Adipocyte (in vitro differentiated cells): ENCODE measurements at regions not wholly inside any gene's neighbourhood (a gene's known extent, or its start where the extent isn't known, plus 50 kb on each side); places are given as distances from the start of the nearest gene placed in this dataset.

Experiments used
- DNase-seq: peaks from one replicate; pipeline ENCODE4 v3.0.0-alpha.2; 2015; ENCODE audit warnings: low read depth
- H3K27me3 ChIP-seq: replicated peaks from 2 replicates; pipeline ENCODE4 v1.7.0; 2013; ENCODE audit warnings: mild to moderate bottlenecking, low read length, moderate library complexity; ENCODE audit not compliant: control insufficient read depth, insufficient read depth
- H3K36me3 ChIP-seq: 2 replicates; pipeline ENCODE4 v1.7.0; 2013; ENCODE audit warnings: low read length, mild to moderate bottlenecking, moderate library complexity; ENCODE audit not compliant: control insufficient read depth, insufficient read depth, severe bottlenecking
- H3K4me1 ChIP-seq: 2 replicates; pipeline ENCODE4 v1.7.0; 2013; ENCODE audit warnings: mild to moderate bottlenecking, low read length, moderate library complexity; ENCODE audit not compliant: control insufficient read depth, insufficient read depth
- H3K4me3 ChIP-seq: 2 replicates; pipeline ENCODE4 v1.7.0; 2013; ENCODE audit warnings: mild to moderate bottlenecking, low read length, moderate library complexity
- H3K9ac ChIP-seq: 2 replicates; pipeline ENCODE4 v1.7.0; 2013; ENCODE audit warnings: mild to moderate bottlenecking, low read length, moderate library complexity
- H3K9me3 ChIP-seq: 2 replicates; pipeline ENCODE4 v1.7.0; 2013; ENCODE audit warnings: mild to moderate bottlenecking, low read length, moderate library complexity; ENCODE audit not compliant: control insufficient read depth

GRCh38 chr2:8547284-8548064 lies 134.4 kb upstream of the ID2 start:
- Histone ChIP-seq H3K27me3 (no peaks in the 10 kb centered on the region), H3K9ac (no peak overlapping the region), H3K36me3 (no peaks in the 10 kb centered on the region), H3K4me3 (no peak overlapping the region), H3K9me3 (no peaks in the 10 kb centered on the region), H3K4me1 (peaks cover 24% of the 10 kb centered on the region)
- no peak for DNase-seq

DNA sequence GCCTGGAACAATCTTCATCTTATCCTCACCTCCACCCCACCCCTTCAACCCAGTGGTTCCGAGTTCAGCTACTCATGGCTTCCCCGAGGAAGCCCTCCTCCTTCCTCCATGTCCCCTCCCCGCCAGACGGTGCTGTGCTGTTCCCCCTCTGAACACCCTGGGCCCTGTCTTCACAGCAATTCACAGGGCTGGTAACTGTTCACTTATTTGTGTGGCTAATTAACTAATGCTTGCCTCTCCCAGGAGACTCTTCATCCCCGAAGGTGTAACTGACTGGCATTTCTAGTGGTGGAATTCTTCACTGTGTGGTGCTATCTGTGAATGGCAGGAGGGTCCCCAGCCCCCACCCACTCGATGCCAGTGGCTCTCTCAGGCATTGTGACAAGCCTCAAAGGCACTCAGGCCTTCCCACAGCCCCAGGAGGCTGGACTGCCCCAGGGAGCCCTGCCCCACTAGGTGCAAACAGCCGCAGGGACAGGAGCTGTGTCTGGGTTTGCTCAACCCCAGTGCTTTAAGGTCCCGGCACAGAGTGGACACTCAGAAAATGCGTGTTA lies 133.7 kb upstream of the ID2 start:
- no peak for DNase-seq
- no peak overlapping the region for H3K4me3 ChIP-seq
- no peak overlapping the region for H3K9ac ChIP-seq
- H3K27me3 ChIP-seq, result no peaks in the 10 kb centered on the region
- no peaks in the 10 kb centered on the region for H3K36me3 ChIP-seq
- H3K9me3 ChIP-seq, result no peaks in the 10 kb centered on the region
- peaks cover 18% of the 10 kb centered on the region for H3K4me1 ChIP-seq

DNA sequence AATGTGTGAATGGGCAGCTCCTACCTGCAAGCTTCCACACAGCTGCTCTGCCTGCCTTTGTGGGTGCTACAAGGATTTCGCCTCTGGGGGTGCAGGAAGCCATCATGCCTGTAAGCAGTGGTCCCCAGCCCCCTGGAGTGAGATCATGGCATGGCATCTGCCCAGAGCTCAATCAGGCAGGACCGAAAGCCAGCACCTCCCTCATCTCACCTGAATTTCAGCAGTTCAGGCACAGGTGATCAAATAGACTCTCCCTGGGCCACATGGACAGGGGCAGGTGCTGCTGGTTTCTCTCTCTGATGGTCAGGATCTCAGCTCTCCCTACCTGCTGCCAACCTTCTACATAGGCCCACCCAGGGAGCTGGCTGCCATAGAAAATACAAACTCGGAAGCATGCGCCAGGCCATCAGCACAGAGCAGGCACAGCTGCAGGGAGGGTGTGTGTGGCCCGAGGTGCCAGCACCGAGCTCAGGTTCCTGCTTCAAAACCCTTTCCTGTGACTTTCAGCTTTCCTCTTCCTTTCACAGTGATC lies 133.2 kb upstream of the ID2 start:
- no peaks in the 10 kb centered on the region for H3K27me3 ChIP-seq
- H3K4me1 ChIP-seq, result peaks cover 12% of the 10 kb centered on the region
- no peak overlapping the region for H3K9ac ChIP-seq
- no peak overlapping the region for H3K4me3 ChIP-seq
- no peaks in the 10 kb centered on the region for H3K36me3 ChIP-seq
- DNase-seq, result no peak
- H3K9me3 ChIP-seq, result no peaks in the 10 kb centered on the region

GRCh38 chr2:8549273-8549922 lies 132.5 kb upstream of the ID2 start:
- no peak overlapping the region for H3K9ac ChIP-seq
- H3K36me3 ChIP-seq, result no peaks in the 10 kb centered on the region
- H3K27me3 ChIP-seq, result no peaks in the 10 kb centered on the region
- peaks cover 5% of the 10 kb centered on the region for H3K4me1 ChIP-seq
- no peaks in the 10 kb centered on the region for H3K9me3 ChIP-seq
- H3K4me3 ChIP-seq, result no peak overlapping the region
- no peak for DNase-seq

GRCh38 chr2:8549942-8550341 lies 131.9 kb upstream of the ID2 start:
- H3K9me3 ChIP-seq, result no peaks in the 10 kb centered on the region
- H3K36me3 ChIP-seq, result no peaks in the 10 kb centered on the region
- no peak overlapping the region for H3K4me3 ChIP-seq
- H3K4me1 ChIP-seq, result no peaks in the 10 kb centered on the region
- H3K9ac ChIP-seq, result no peak overlapping the region
- DNase-seq, result no peak
- H3K27me3 ChIP-seq, result no peaks in the 10 kb centered on the region

GRCh38 chr2:8550481-8550880 lies 131.4 kb upstream of the ID2 start:
- no peak overlapping the region for H3K9ac ChIP-seq
- no peak overlapping the region for H3K4me3 ChIP-seq
- DNase-seq, result no peak
- no peaks in the 10 kb centered on the region for H3K4me1 ChIP-seq
- no peaks in the 10 kb centered on the region for H3K9me3 ChIP-seq
- no peaks in the 10 kb centered on the region for H3K27me3 ChIP-seq
- H3K36me3 ChIP-seq, result no peaks in the 10 kb centered on the region

DNA sequence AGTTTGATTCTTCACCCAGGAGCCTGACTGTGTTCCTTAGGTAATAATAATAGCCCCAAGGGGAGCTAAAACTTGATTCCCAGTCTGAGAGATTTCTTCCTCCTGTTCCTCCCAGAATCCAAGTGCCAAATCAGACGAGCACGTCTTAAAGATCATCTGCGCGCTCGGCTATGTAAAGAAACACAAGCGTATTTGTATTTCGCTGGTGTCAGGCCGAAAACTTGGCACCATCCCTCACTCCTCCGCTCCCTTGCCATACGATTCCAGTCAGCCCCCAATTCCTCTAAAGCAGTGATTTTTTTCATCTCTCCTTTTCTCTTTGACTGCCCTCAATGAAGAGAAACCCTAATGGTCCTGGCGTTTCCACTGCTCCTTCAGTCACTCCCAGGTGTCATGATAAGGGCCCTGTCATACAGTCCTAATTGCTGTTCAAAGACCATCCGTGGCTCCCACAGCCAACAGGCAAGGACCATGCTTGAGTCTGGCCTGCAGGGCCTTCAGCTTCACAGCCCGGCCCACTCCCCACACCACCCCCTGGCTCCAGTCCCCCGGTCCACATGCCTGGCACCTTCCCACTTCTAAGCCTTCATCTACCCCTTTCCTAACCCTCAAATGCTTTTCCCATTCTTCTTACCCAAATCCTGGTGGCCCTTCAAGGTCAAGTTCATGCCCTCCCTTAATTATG lies 130.8 kb upstream of the ID2 start:
- H3K4me1 ChIP-seq, result no peaks in the 10 kb centered on the region
- no peaks in the 10 kb centered on the region for H3K36me3 ChIP-seq
- H3K9me3 ChIP-seq, result no peaks in the 10 kb centered on the region
- H3K4me3 ChIP-seq, result no peak overlapping the region
- DNase-seq, result no peak
- no peaks in the 10 kb centered on the region for H3K27me3 ChIP-seq
- H3K9ac ChIP-seq, result no peak overlapping the region

GRCh38 chr2:8551622-8552074 lies 130.2 kb upstream of the ID2 start:
- Histone ChIP-seq H3K36me3 (no peaks in the 10 kb centered on the region), H3K4me3 (no peak overlapping the region), H3K27me3 (no peaks in the 10 kb centered on the region), H3K9me3 (no peaks in the 10 kb centered on the region), H3K9ac (no peak overlapping the region), H3K4me1 (no peaks in the 10 kb centered on the region)
- no peak for DNase-seq

- DNase-seq, result no peak
- Histone ChIP-seq H3K4me1 (no peaks in the 10 kb centered on the region), H3K27me3 (no peaks in the 10 kb centered on the region), H3K9me3 (no peaks in the 10 kb centered on the region), H3K9ac (no peak overlapping the region), H3K36me3 (no peaks in the 10 kb centered on the region), H3K4me3 (no peak overlapping the region)
Measured at GRCh38 chr2:8552293-8552801, 129.5 kb upstream of the ID2 start.

DNA sequence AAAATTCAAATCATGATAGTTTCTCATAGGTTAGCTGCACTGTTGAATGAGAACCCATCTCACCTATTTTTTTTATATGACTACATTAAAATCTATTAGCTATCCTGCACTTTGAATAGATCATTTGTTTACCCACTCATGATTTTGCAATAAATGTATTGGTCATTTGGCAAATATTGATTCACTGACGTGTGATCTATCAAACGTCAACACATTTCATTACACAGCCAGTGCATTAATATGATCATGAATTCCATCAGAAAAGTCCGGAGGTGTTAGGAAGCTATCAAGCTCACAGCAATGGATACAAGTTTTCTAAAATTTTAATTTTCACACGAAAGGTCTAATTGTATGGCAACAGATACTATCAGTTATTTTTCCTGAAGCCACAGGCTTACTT lies 128.2 kb upstream of the ID2 start:
- Histone ChIP-seq H3K27me3 (no peaks in the 10 kb centered on the region), H3K36me3 (no peaks in the 10 kb centered on the region), H3K9me3 (peaks cover 6% of the 10 kb centered on the region), H3K4me3 (no peak overlapping the region), H3K4me1 (no peaks in the 10 kb centered on the region), H3K9ac (no peak overlapping the region)
- no peak for DNase-seq

- H3K9me3 ChIP-seq, result peaks cover 13% of the 10 kb centered on the region
- DNase-seq, result no peak
- no peaks in the 10 kb centered on the region for H3K36me3 ChIP-seq
- no peaks in the 10 kb centered on the region for H3K27me3 ChIP-seq
- H3K4me1 ChIP-seq, result no peaks in the 10 kb centered on the region
- H3K4me3 ChIP-seq, result no peak overlapping the region
- no peak overlapping the region for H3K9ac ChIP-seq
Measured at GRCh38 chr2:8554296-8554806, 127.5 kb upstream of the ID2 start.
